OCI-M2 (cell line): ENCODE measurements at regions not wholly inside any gene's neighbourhood (a gene's known extent, or its start where the extent isn't known, plus 50 kb on each side); places are given as distances from the start of the nearest gene placed in this dataset.
"Not testable (repeated sequence)": the region's sequence is repeated elsewhere in the genome, so short reads cannot be mapped to it uniquely, and the experiment has no call there.

Experiments used
- DNase-seq: peaks from one replicate; lab custom pipeline; 2025; ENCODE audit not compliant: unreplicated experiment; lab: John Stamatoyannopoulos, UW

DNA sequence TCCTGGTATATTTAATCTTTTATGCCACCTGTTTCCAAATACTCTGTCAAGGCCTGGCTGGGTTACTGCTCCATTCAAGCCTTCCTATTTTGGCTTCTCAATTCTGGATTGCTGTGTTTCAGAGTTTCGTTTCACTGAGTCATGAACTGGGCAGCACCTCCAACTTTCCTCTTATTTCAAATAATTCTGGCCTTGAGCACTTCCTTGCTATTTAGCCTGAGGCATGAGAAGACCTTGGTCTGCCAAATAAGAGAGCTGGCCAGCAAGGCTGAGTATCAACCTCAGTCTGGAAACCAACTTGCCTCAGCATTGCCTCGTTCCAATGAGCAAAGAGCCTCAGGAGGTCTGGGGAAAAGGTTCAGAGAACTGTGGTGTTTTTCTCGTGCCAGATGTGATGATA is 66.6 kb downstream of the TNFAIP3 start:
- no peak for DNase-seq

DNA sequence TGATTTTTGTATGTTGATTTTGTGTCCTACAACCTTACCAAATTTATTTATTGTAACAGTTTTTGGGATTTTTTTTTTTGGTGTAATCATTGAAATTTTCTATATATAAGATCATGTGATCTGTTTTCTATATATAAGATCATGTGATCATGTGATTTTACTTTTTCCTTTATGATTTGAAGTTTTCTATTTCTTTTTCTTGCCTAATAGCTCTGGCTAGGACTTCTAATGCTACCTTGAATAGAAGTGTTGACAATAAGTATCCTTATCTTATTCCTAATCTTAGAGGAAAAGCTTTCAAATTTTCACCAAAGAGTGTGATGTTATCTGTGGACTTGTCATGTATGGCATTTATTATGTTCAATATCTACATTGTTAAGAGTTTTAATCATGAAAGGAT is 69.7 kb downstream of the TNFAIP3 start:
- no peak for DNase-seq

DNA sequence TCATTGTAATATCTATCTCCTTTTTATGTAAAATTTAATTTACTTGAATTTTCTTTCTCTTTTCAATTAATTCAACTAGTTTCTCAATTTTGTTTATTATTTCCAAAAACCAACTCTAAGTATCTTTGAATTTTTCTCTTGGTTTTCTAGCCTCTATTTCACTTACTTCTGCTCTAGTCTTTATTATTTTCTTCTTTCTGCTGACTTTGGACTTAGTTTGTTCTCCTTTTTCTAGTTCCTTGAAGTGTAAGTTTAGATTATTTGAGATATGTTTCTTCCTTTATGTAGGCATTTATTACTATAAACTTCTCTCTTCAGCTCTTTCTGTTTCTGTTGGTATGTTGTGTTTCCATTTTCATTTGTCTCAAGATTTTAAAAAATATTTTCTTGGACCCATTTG is 70.8 kb downstream of the TNFAIP3 start:
- no peak for DNase-seq

DNA sequence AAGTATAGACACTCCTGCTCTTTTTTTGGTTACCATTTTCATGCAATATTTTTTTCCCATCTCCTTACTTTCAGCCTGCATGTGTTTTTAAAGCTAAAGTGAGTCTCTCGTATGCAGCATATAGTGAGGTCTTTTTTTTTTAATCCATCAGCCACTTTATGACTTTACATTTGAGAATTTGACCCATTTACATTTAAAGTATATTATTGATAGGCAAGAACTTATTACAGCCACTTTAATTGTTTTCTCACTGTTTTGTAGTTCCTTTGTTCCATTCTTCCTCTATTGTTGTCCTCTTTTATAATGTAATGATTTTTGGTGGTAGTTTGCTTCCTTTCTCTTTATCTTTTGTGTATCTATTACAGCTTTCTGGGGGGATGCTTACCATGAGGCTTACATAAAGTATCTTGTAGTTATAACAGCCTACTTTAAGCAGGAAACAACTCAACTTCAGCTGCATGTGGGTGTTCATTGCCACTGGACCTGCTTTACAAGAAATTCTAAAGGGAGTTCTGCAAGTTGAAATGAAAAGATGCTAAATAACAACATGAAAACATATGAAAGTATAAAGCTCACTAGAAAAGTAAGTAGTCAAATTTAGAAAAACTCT is 71.8 kb downstream of the TNFAIP3 start:
- DNase-seq: no peak

DNA sequence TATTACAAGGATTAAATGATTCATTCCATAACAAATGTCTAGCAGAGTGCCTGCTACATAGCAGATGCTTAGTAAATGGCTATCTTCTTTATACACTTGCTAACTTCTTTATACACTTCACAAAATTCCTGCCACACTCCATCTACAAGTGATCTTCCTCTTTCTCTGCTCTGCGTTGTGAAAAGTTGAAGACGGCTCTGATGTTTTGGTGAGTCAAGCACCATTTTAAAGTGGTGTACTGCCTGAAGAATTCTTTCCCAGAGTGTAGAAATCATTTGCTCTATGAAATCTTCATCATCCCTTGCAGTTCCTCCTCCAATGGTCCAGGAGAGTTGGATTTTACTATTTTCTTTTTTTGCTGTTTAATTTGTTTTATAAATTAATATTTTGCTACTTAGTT is 74.9 kb downstream of the TNFAIP3 start:
- DNase-seq: no peak

DNA sequence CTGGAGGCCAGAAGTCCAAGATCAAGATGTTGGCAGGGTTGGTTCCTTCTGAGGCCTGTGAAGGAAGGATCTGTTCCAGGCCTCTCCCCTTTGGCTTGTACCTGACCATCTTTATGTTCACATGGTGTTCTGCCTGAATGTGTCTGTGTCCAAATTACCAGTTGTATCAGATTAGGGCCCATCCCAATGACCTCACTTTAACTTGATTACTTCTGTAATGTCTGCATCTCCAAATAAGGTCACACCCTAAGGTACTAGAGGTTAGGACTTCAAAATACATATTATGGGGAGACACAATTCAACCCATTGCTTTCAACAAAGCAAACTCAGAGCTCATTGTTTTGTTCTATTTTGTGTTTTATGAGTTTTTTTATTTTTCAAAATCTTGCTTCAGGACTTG is 75.7 kb downstream of the TNFAIP3 start:
- no peak for DNase-seq

DNA sequence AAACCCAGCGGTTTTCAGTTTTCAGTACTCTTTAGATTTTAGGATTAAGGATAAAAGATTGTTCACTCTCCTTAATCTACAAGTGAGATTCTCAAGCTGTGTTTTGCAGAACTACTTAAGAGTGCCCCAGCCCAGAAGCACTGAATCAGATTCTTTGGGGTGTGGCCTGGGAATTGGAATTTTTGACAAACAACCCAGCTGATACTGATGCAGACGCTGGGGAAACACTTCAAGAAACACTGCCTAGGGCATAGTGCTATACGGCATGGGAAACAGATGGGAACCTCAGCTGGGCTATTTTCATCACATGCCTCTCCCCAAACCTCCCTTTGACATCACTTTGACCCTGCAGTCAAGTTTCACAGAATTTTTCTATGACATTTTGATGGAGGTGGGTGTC is 77.3 kb downstream of the TNFAIP3 start:
- DNase-seq: not testable (repeated sequence)

DNA sequence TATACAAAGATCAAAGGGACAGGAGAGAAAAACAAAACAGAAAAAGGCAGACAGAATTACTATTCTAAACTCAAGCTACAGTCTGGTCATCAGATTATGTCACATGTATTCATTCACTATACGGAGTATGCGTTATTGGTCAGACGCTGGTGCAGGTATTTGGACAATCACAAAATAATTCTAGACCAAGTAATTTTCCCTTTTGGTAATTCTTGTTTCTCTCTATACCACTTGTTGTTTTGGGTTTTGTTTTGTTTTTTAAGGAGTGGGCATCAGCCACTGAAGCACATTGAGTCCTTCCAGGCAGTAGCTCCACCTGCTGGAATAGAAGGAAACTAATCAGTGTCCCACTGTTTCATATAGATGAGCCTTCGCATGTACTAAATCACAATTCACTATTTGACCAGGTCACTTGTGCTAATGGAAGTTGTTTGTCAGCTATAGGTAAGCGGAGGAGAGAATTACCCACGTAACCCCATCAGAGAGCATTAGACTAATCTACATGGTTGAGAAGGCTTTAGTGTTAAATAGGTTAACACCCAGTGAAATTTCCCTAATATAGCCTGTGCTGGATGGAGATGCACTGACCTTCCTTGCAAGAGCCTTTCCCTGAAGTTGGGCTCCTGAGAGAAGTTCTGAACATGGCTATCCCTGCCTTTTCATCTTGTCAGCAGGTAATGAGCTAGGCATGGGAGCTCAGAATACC is 77.9 kb downstream of the TNFAIP3 start:
- no peak for DNase-seq

DNA sequence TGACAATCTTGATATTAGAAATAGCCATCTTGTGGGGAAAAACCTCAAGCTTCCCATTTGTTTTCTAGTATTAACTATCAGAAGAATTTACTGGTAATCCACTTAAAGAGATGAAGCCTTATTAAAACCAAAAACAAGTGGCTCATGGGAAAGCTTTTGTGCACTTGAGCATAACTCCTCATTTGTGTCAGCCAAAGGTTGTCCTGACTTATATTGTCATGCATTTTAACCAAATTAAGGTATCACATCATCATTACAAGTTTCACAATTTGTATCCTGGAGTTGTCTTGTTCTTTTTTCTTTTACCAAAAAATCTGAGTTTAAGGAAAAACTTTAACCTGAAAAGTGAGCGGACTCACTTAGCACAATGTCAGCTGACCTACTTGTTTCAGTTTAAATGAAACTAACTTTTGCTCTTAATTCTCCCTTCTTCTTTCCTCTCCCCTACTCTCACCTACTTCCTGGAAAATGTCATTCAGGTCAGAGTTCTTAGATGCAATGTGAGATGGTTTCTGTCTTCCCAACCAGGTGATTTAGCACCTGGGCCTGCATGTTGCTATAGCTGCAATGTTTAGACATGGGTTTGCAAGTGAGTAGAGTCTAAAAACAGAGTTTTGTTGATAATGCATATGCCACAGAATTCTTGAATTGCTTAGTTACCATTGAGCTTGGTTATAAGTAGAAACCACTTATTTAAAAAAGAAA is 82.8 kb downstream of the TNFAIP3 start:
- DNase-seq: no peak

DNA sequence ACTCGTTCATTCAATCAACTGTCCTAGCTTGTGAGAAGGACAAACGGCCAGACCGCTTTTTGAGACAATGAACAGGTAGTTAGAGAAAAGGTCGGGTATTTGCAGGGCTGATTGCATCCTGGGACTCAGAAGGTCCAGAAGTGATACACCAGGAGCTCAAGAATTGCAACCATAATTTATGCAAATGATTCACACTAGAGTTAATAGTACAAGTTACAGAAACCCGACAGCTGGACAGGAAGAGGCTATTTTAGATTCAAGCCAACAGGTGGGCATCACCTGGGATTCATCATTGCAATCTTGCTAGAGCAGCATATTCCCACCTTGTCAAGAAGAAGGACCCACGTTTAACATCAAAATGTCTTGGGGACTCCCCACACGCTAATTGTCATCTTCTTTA is 83.5 kb downstream of the TNFAIP3 start:
- no peak for DNase-seq

DNA sequence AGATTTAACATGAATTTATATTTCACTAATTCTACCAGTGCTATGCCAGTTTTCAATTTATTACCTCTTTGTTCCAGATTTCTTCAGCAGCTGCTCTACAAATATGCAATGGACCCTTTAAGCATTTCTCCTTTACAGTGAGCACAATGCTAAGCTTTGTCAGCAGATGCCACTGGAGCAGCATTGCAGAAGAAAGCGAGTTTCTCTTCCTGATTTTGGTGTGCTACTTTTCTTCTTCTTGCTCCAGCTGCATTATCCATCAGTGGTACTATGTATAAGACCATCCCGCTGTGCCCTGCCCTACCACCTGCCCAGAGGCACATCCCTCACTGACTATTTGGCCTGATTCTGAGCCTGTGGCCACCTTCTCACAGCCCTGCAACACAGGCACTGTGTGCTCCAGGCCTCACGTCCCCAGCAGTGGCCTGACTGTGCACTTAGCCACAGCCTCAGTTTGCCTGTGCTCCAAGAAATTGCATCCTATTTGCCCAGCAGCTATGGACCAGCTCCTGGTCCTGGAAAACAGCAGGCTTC is 84.1 kb downstream of the TNFAIP3 start:
- no peak for DNase-seq

DNA sequence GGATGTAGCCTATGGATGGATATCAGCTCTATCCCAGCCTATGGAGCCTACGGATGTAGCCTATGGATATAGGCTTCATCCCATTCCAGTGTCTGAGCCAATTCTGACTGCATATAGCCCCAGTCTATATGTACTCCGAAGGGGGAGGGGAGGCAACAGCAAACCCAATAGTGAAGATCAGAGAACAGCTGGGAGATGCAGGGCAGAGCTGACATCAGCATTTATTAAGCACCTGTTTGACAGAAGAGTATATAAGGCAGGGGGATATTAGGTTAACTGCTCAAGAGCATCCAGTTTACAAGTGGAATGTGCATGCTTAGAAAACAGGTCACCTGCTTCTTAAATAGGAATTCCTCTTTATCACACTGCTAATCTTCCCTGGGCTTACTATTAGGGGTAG is 85.2 kb downstream of the TNFAIP3 start:
- no peak for DNase-seq

DNA sequence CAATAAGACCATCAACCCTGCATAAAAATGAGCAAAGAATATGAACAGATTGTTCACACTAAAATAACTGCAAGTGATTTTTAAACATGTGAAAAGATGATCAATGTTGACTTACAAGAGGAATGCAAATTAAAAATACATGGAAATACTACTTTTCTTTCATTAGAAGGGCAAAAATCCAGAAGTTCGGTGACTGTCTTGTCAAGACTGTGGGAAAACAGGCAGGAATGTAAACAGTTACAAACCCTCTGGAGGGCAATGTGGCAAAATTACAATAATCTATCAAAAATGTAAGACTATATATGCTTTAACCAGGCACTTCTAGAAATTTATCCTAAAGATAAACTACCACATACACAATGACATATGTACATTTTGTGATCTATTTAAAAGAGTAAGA is 86.7 kb downstream of the TNFAIP3 start:
- DNase-seq: no peak

DNA sequence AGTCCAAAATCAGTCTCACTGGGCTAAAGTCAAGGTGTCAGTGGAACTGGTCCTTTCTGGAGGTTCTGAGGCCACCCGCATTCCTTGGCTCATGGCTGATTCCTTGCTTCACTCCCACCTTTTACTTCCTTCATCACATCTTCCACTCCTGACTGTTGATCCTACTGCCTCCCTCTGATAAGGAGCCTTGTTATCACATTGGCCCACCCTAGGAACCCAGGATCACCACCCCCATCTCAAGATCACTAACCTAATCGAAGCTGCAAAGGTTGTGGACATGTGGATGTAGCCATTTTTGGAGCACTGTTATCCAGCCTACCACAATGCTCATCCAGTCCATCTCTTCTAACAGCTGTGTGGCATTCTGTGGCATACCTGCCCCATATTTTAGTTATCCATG is 87.2 kb downstream of the TNFAIP3 start:
- no peak for DNase-seq

DNA sequence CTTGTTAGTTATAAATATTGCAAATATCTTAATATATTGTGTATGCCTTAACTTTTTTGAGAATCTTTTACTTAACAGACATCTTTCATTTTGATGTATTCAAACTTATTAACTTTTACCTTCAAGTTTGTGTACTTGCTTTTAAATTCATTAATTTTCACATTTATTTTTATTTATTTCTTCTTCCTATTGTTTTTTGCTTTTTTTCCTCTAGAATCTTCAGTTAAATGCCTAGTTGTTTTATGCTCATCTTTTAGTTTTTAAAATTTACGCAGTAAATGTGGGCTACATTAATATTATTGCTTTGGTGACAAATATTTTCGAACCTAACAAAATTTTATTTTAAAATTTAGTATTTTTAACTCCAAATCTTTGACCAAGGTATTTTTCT is 89.0 kb downstream of the TNFAIP3 start:
- DNase-seq: no peak

DNA sequence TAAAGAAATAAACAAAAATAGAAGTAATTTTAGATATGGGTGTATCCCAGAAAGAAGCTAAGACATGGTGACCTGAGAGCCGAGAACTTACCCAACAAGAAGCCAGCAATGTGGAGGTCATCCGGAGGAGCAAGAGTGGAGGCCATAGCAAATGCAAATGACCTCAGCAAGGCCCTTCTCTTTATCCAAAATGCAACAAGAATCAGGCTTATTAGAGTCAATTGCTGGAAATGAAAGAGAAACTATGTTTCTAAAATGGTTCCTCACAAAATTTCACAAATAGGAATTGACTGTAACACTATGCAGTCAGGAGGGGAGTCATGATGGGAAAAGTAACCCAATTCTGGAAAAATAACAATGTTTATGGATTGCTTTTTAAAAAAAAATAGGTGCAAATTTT is 90.4 kb downstream of the TNFAIP3 start:
- no peak for DNase-seq

DNA sequence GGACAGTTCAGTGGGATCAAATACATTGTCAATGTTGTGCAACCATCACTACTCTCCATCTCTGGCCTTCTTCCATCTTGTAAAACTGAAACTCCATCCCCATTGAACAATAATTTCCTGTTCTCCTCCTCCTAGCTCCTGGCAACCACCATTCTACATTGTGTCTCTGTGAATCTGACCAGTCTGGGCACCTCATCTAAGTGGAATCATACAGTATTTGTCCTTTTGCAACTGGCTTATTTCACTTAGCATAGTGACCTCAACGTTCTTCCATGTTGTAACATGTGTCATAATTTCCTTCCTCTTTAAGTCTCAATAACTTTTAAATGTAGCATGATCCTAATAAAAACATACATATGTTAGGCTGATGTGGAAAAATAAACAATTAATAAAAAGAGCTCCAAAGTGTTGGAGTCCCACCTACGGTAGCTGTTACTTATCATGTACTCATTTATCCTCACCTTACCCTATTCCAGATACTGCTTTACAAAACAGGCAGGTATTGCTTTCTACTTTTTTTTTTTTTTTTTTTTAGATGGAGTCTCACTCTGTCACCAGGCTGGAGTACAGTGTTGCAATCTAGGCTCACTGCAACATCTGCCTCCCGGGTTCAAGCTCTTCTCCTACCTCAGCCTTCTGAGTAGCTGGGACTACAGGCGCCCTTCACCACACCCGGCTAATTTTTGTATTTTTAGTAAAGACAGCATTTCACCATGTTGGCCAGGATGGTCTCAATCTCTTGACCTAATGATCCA is 91.9 kb downstream of the TNFAIP3 start:
- no peak for DNase-seq

DNA sequence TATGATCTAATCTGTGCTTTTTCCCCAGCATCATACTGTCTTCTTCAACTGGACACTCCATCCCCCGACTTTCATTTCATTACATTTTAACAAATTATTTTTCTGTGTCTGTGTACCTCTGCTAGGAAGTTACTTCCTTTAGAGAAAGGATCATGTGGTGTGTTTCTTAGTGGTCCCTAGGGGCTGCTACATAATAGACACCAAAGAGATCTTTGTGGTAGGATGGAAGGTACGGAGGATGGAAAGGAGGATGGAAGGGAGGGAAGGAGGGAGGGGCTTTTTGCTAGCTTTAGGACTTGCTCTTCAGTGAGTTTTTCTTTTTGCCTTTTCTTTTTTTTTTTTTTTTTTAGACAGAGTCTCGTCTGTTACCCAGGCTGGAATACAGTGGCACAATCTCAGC is 95.7 kb downstream of the TNFAIP3 start:
- DNase-seq: no peak

DNA sequence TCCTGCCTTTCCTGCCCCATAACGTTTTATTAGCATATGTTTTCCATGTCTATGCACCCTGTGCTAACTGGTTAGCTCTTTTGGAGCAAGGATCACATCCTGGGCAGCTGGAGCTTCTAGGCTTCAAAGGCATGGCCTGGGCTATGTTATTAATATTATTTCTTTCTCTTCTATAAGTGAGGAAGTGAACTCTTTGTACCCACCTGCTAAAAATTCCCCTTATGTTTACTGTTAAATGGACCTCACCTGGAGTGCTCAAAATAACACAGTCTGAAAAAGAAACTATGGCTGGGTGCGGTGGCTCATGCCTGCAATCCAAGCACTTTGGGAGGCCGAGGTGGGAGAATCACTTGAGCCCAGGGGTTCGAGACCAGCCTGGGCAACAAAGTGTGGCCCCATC is 97.8 kb downstream of the TNFAIP3 start:
- DNase-seq: no peak

DNA sequence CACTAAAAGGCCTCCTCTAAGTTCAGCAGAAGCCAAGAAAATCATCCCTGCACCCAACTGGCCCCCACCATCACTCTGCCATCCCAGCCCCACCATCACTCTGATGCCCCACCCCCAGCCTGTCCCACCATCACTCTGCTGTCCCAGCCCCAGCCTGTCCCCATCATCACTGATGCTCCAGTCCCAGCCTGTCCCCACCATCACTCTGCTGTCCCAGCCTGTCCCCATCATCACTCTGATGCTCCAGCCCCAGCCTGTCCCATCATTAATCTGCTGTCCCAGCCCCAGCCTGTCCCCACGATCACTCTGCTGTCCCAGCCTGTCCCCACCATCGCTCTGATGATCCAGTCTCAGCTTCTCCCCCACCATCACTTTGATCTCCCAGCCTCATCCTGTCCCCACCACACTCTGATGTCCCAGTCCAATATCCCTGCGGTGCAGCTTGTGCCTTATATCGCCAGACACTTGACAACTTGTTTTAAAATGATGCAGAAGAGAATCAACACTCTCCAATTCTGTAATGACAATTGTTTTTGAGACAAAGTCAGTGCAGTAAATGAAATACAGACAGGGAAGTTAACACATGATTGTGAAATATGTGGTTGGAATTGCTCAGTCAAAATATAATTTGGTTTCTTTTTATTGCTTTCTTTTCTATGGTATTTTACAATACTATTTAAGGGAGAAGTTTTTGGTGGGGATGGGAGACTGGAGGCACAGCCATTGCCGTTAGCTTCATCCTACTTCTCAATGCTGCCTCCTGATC is 100.8 kb downstream of the TNFAIP3 start:
- no peak for DNase-seq

DNA sequence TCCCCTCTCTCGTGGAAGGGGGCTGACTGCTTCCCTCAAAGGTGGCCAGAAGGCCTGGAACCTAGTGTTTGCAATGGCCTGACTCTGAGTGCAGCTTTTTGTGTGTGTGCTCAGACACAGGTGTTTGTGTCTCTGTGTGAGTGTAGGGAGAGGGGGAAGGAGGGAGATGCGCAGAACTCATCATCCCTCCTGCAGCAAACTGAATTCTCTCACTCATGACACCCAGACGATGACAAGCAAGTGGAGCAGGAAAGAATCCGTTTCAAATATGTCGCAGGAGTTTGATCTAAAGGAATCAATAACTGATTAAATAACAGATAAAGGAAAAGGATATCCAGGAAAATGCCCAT is 101.4 kb downstream of the TNFAIP3 start:
- DNase-seq: no peak
